HG03521 (cell line): ENCODE measurements at regions not wholly inside any gene's neighbourhood (a gene's known extent, or its start where the extent isn't known, plus 50 kb on each side); places are given as distances from the start of the nearest gene placed in this dataset.
"Not testable (repeated sequence)": the region's sequence is repeated elsewhere in the genome, so short reads cannot be mapped to it uniquely, and the experiment has no call there.

Source experiments
- ATAC-seq: cut with Tn5 transposase; IDR thresholded peaks from one replicate; pipeline ENCODE4 v1.9.1; 2021; ENCODE audit warnings: mild to moderate bottlenecking, moderate library complexity; ENCODE audit not compliant: unreplicated experiment

GRCh38 chr14:87261621-87262020 is 731.4 kb downstream of the GALC start:
- no peak for ATAC-seq

- no peak for ATAC-seq
These were observed 732.5 kb downstream of the GALC start for GRCh38 chr14:87260460-87260859.

GRCh38 chr14:87257421-87257820 is 735.6 kb downstream of the GALC start:
- no peak for ATAC-seq

- ATAC-seq = no peak
These were observed 737.9 kb downstream of the GALC start for GRCh38 chr14:87255058-87255457.

- ATAC-seq = no peak
These were observed 738.6 kb downstream of the GALC start for GRCh38 chr14:87254331-87254874.

- ATAC-seq = not testable (repeated sequence)
These were observed 739.2 kb downstream of the GALC start for GRCh38 chr14:87253791-87254190.

- no peak for ATAC-seq
These were observed 740.9 kb downstream of the GALC start for GRCh38 chr14:87252103-87252502.

- no peak for ATAC-seq
These were observed 742.0 kb downstream of the GALC start for GRCh38 chr14:87251011-87251410.

- ATAC-seq = no peak
These were observed 751.8 kb downstream of the GALC start for GRCh38 chr14:87241018-87241768.

- ATAC-seq = not testable (repeated sequence)
These were observed 752.7 kb downstream of the GALC start for GRCh38 chr14:87240319-87240718.

- no peak for ATAC-seq
These were observed 759.1 kb downstream of the GALC start for GRCh38 chr14:87233806-87234384.

GRCh38 chr14:87233266-87233665 is 759.7 kb downstream of the GALC start:
- no peak for ATAC-seq

- no peak for ATAC-seq
These were observed 761.5 kb downstream of the GALC start for GRCh38 chr14:87231336-87232026.

- no peak for ATAC-seq
These were observed 762.3 kb downstream of the GALC start for GRCh38 chr14:87230726-87231125.

GRCh38 chr14:87229131-87229530 is 763.9 kb downstream of the GALC start:
- no peak for ATAC-seq

- ATAC-seq = no peak
These were observed 776.0 kb downstream of the GALC start for GRCh38 chr14:87217023-87217422.

- ATAC-seq = no peak
These were observed 778.4 kb downstream of the GALC start for GRCh38 chr14:87214558-87214957.

- no peak for ATAC-seq
These were observed 785.2 kb downstream of the GALC start for GRCh38 chr14:87207756-87208155.

- no peak for ATAC-seq
These were observed 787.2 kb downstream of the GALC start for GRCh38 chr14:87205811-87206210.

- ATAC-seq = no peak
These were observed 789.6 kb downstream of the GALC start for GRCh38 chr14:87203346-87203745.

GRCh38 chr14:87199381-87199780 is 793.6 kb downstream of the GALC start:
- ATAC-seq = no peak

- no peak for ATAC-seq
These were observed 796.5 kb downstream of the GALC start for GRCh38 chr14:87196436-87196835.
